H9 (cell line): ENCODE measurements at regions not wholly inside any gene's neighbourhood (a gene's known extent, or its start where the extent isn't known, plus 50 kb on each side); places are given as distances from the start of the nearest gene placed in this dataset.

Experiments used
- DNase-seq: peaks from one replicate; pipeline ENCODE4 v3.0.0-alpha.2; 2017
- H2AFZ ChIP-seq: one replicate; pipeline ENCODE4 v1.6.1; 2013; ENCODE audit warnings: mild to moderate bottlenecking, low read length, control low read depth, moderate library complexity
- H2AK5ac ChIP-seq: 2 replicates; pipeline ENCODE4 v1.6.1; 2013; ENCODE audit warnings: low read length, control low read depth, mixed read lengths; ENCODE audit not compliant: insufficient read length
- H2BK120ac ChIP-seq: one replicate; pipeline ENCODE4 v1.6.1; 2013; ENCODE audit warnings: low read depth, mild to moderate bottlenecking, low read length, control low read depth, inconsistent platforms; ENCODE audit not compliant: poor library complexity, severe bottlenecking
- H2BK12ac ChIP-seq: 2 replicates; pipeline ENCODE4 v1.6.1; 2013; ENCODE audit warnings: low read length, control low read depth, mixed read lengths, low read depth; ENCODE audit not compliant: insufficient read length
- H2BK15ac ChIP-seq: 2 replicates; pipeline ENCODE4 v1.6.1; 2013; ENCODE audit warnings: low read depth, low read length, control low read depth
- H2BK20ac ChIP-seq: one replicate; pipeline ENCODE4 v1.6.1; 2013; ENCODE audit warnings: low read depth, mild to moderate bottlenecking, low read length, control low read depth, inconsistent platforms; ENCODE audit not compliant: poor library complexity, severe bottlenecking
- H2BK5ac ChIP-seq: 2 replicates; pipeline ENCODE4 v1.6.1; 2013; ENCODE audit warnings: low read length, control low read depth, mixed read lengths; ENCODE audit not compliant: insufficient read length
- H3K14ac ChIP-seq: 2 replicates; pipeline ENCODE4 v1.6.1; 2013; ENCODE audit warnings: low read length, control low read depth; ENCODE audit not compliant: insufficient read depth
- H3K18ac ChIP-seq: 2 replicates; pipeline ENCODE4 v1.6.1; 2013; ENCODE audit warnings: low read depth, mild to moderate bottlenecking, mixed read lengths, low read length, control low read depth; ENCODE audit not compliant: insufficient read length
- H3K23ac ChIP-seq: 2 replicates; pipeline ENCODE4 v1.6.1; 2013; ENCODE audit warnings: low read length, control low read depth, mixed read lengths, low read depth; ENCODE audit not compliant: insufficient read length
- H3K23me2 ChIP-seq: 2 replicates; pipeline ENCODE4 v1.6.1; 2013; ENCODE audit warnings: low read depth, mild to moderate bottlenecking, mixed read lengths, low read length, control low read depth; ENCODE audit not compliant: insufficient read length, poor library complexity, severe bottlenecking
- H3K27ac ChIP-seq: 2 replicates; pipeline ENCODE4 v1.5.1; 2013; ENCODE audit warnings: low read length, control low read depth, mixed read lengths, low read depth; ENCODE audit not compliant: insufficient read length
- H3K27me3 ChIP-seq: 2 replicates; pipeline ENCODE4 v1.6.1; 2013; ENCODE audit warnings: low read length, control low read depth, inconsistent platforms; ENCODE audit not compliant: insufficient read depth
- H3K4ac ChIP-seq: 2 replicates; pipeline ENCODE4 v1.6.1; 2013; ENCODE audit warnings: low read depth, mild to moderate bottlenecking, control low read depth, inconsistent platforms, low read length, moderate library complexity
- H3K4me1 ChIP-seq: 2 replicates; pipeline ENCODE4 v1.6.1; 2013; ENCODE audit warnings: low read length, control low read depth, inconsistent platforms; ENCODE audit not compliant: insufficient read depth
- H3K4me2 ChIP-seq: 2 replicates; pipeline ENCODE4 v1.6.1; 2013; ENCODE audit warnings: low read length, control low read depth, mixed read lengths; ENCODE audit not compliant: insufficient read length, insufficient read depth
- H3K56ac ChIP-seq: 2 replicates; pipeline ENCODE4 v1.6.1; 2013; ENCODE audit warnings: low read depth, mild to moderate bottlenecking, mixed read lengths, low read length, control low read depth; ENCODE audit not compliant: insufficient read length
- H3K79me1 ChIP-seq: 2 replicates; pipeline ENCODE4 v1.6.1; 2013; ENCODE audit warnings: low read depth, mild to moderate bottlenecking, moderate library complexity, low read length, control low read depth, inconsistent platforms; ENCODE audit not compliant: insufficient read depth, poor library complexity, severe bottlenecking
- H3K79me2 ChIP-seq: 2 replicates; pipeline ENCODE4 v1.6.1; 2013; ENCODE audit warnings: low read length, control low read depth, inconsistent platforms; ENCODE audit not compliant: insufficient read depth
- H3K9ac ChIP-seq: 2 replicates; pipeline ENCODE4 v1.6.1; 2013; ENCODE audit warnings: low read length, control low read depth, mixed read lengths; ENCODE audit not compliant: insufficient read length; ENCODE audit errors: extremely low read depth
- H3K9me3 ChIP-seq: one replicate; pipeline ENCODE4 v1.6.1; 2013; ENCODE audit warnings: low read depth, low read length, inconsistent platforms; ENCODE audit not compliant: control insufficient read depth
- H3T11ph ChIP-seq: one replicate; pipeline ENCODE4 v1.6.1; 2013; ENCODE audit warnings: mild to moderate bottlenecking, low read length, control low read depth, inconsistent platforms
- H4K20me1 ChIP-seq: one replicate; pipeline ENCODE4 v1.6.1; 2013; ENCODE audit not compliant: control insufficient read depth, insufficient read length, insufficient read depth
- H4K5ac ChIP-seq: 2 replicates; pipeline ENCODE4 v1.6.1; 2013; ENCODE audit warnings: low read depth, mild to moderate bottlenecking, mixed read lengths, low read length, control low read depth; ENCODE audit not compliant: insufficient read length
- H4K8ac ChIP-seq: replicated peaks from 2 replicates; pipeline ENCODE4 v1.6.1; 2013; ENCODE audit warnings: low read length, control low read depth, mixed read lengths, low read depth; ENCODE audit not compliant: insufficient read length
- H4K91ac ChIP-seq: 2 replicates; pipeline ENCODE4 v1.6.1; 2013; ENCODE audit warnings: low read depth, mild to moderate bottlenecking, moderate library complexity, mixed read lengths, low read length, control low read depth; ENCODE audit not compliant: insufficient read length
- H3K27ac Mint-ChIP-seq, 3 experiments: 2 replicates in 2 of 3; 3 replicates in 1 of 3; pipeline ENCODE4 v1.8.0; 2020 to 2021; ENCODE audit warnings: mixed read lengths in 3 of 3, mild to moderate bottlenecking in 1 of 3, moderate library complexity in 1 of 3
- H3K27me3 Mint-ChIP-seq: 2 replicates; pipeline ENCODE4 v1.8.0; 2021; ENCODE audit warnings: low read depth, mild to moderate bottlenecking, moderate library complexity, mixed read lengths
- H3K36me3 Mint-ChIP-seq, 3 experiments: 2 replicates in 2 of 3; 3 replicates in 1 of 3; pipeline ENCODE4 v1.8.0; 2020 to 2021; ENCODE audit warnings: low read depth in 3 of 3, mixed read lengths in 3 of 3; ENCODE audit not compliant: insufficient read depth in 1 of 3
- H3K4me1 Mint-ChIP-seq, 2 experiments: 2 replicates each; pipeline ENCODE4 v1.8.0; 2020; ENCODE audit warnings: mixed read lengths in 2 of 2
- H3K4me3 Mint-ChIP-seq, 2 experiments: 2 replicates in 1 of 2; 3 replicates in 1 of 2; pipeline ENCODE4 v1.8.0; 2020 to 2021; ENCODE audit warnings: mild to moderate bottlenecking in 2 of 2, mixed read lengths in 2 of 2, moderate library complexity in 1 of 2
- H3K9me3 Mint-ChIP-seq, 2 experiments: 2 replicates in 1 of 2; 3 replicates in 1 of 2; pipeline ENCODE4 v1.8.0; 2020; ENCODE audit warnings: mild to moderate bottlenecking in 2 of 2, mixed read lengths in 2 of 2, moderate library complexity in 1 of 2
- WGBS: extraction: QIAGEN DNeasy Blood & Tissue Kit; methylation state at CpG from one replicate; pipeline ENCODE4 v1.1.7; 2013; ENCODE audit warnings: missing lambda C conversion rate, low lambda C conversion rate, mixed read lengths; ENCODE audit not compliant: insufficient read length; ENCODE audit errors: extremely low coverage; 5-methylcytosine and 5-hydroxymethylcytosine counted together
- TF ChIP-seq, protein P1 (sequence below): fragments of 200-600 bp; sonication (generic); conservative IDR thresholded peaks from 3 replicates; pipeline ENCODE4 v1.8.0; 2021; ENCODE audit warnings: antibody characterized with exemption, mild to moderate bottlenecking

- H3K36me3 Mint-ChIP-seq: peaks cover 3 to 15% (median 6%) of the 10 kb centered on the region in 3 experiments; a peak in 3 of 7 replicates
- Histone ChIP-seq H3K4ac (no peak overlapping the region), H2BK12ac (no peak overlapping the region), H2AFZ (no peak overlapping the region), H3K4me2 (no peak overlapping the region), H2BK5ac (no peak overlapping the region), H3K9me3 (no peaks in the 10 kb centered on the region), H2BK15ac (no peak overlapping the region), H3T11ph (no peak overlapping the region), H3K23me2 (no peaks in the 10 kb centered on the region), H3K79me1 (no peaks in the 10 kb centered on the region), H3K18ac (no peak overlapping the region), H3K56ac (no peak overlapping the region), H4K8ac (no peak overlapping the region), H3K23ac (no peak overlapping the region), H2BK120ac (no peak overlapping the region), H4K91ac (no peak overlapping the region), H3K27me3 (no peaks in the 10 kb centered on the region), H4K20me1 (no peaks in the 10 kb centered on the region), H4K5ac (no peak overlapping the region), H3K27ac (no peak overlapping the region), H3K79me2 (no peaks in the 10 kb centered on the region), H3K4me1 (no peaks in the 10 kb centered on the region), H3K14ac (no peak overlapping the region), H3K9ac (no peak overlapping the region), H2AK5ac (no peak overlapping the region), H2BK20ac (no peak overlapping the region)
- H3K9me3 Mint-ChIP-seq: peaks cover 3 to 14% of the 10 kb centered on the region in 2 experiments; a peak in 3 of 5 replicates
- WGBS: no CpG with 5 or more reads among the region's 1 CpG
- TF ChIP-seq, protein P1, sequence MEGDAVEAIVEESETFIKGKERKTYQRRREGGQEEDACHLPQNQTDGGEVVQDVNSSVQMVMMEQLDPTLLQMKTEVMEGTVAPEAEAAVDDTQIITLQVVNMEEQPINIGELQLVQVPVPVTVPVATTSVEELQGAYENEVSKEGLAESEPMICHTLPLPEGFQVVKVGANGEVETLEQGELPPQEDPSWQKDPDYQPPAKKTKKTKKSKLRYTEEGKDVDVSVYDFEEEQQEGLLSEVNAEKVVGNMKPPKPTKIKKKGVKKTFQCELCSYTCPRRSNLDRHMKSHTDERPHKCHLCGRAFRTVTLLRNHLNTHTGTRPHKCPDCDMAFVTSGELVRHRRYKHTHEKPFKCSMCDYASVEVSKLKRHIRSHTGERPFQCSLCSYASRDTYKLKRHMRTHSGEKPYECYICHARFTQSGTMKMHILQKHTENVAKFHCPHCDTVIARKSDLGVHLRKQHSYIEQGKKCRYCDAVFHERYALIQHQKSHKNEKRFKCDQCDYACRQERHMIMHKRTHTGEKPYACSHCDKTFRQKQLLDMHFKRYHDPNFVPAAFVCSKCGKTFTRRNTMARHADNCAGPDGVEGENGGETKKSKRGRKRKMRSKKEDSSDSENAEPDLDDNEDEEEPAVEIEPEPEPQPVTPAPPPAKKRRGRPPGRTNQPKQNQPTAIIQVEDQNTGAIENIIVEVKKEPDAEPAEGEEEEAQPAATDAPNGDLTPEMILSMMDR: no peak
- no peak overlapping the region for H3K27ac Mint-ChIP-seq
- no peaks in the 10 kb centered on the region for H3K4me1 Mint-ChIP-seq
- no peaks in the 10 kb centered on the region; the same call in 1 of the 2 replicates for H3K27me3 Mint-ChIP-seq
- no peak for DNase-seq
- no peak overlapping the region for H3K4me3 Mint-ChIP-seq
Observed at GRCh38 chr3:148020861-148021260, 611.7 kb downstream of the ZIC1 start.
